Fibroblast of skin of scalp (primary cell): ENCODE measurements at regions not wholly inside any gene's neighbourhood (a gene's known extent, or its start where the extent isn't known, plus 50 kb on each side); places are given as distances from the start of the nearest gene placed in this dataset.
"Not testable (repeated sequence)": the region's sequence is repeated elsewhere in the genome, so short reads cannot be mapped to it uniquely, and the experiment has no call there.

Experiments
- DNase-seq: peaks from one replicate; pipeline ENCODE4 v3.0.0-alpha.2; 2013

- no peak for DNase-seq
Measured at GRCh38 chr11:81970886-81971285, 762.8 kb downstream of the FAM181B start.

DNA sequence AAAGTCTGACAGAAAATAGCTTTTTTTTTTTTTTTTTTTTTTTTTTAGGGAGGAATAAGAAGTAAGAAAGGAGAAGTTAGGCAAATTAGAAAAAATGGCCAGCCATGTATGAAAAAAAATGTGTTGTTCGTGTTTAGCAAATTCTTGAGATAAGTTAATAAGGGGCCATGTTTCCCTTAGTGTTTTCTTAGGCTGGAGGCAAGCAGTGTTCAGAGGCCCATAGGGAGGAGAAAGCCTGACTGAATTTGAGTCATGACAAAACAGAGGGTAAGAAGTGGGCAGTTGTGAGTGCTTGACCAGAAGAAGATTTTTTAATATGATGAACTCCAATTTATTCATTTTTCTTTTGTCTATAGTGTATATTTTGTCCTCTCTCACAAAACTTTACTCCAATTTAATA lies 766.4 kb downstream of the FAM181B start:
- peak; percentile 40 for DNase-seq

DNA sequence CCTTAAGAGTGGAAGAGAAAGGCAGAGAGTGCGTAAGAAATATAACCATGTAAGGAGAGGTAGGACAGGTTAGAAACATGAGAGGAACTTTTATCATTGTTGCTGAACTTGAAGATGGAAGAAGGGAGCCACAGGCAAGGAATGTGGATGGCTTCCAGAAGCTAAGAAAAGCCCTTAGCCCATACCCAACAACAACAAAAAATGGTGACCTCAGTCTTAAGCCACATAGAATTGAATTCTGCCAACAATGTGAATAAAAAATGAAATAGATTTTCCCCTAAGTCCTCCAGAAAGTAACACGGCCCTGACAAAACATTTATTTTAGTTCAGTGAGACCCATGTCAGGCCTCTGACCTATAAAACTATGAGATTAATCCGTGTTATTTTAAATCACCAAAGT lies 767.3 kb downstream of the FAM181B start:
- no peak for DNase-seq

DNA sequence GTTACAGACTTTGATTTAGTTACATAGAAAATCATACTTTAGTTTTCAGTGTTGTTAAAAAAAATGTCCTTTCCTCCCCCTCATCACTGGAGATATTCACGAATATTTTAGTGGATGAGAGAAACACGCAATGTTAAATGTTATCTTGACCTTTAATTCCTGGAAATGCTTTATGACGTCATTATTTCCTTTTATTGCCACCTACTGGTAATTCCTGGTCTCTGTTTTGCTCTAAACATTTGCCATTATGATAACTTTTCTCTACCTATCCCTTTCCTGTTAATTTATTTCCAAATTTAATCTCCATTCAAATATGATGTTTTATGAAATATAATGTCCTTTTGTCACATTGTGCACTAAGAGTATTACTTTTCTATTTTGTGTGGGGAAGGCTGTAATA lies 770.6 kb downstream of the FAM181B start:
- no peak for DNase-seq

- no peak for DNase-seq
Measured at GRCh38 chr11:81960443-81960842, 773.2 kb downstream of the FAM181B start.

- peak; percentile 9 for DNase-seq
Measured at GRCh38 chr11:81959341-81959740, 774.3 kb downstream of the FAM181B start.

DNA sequence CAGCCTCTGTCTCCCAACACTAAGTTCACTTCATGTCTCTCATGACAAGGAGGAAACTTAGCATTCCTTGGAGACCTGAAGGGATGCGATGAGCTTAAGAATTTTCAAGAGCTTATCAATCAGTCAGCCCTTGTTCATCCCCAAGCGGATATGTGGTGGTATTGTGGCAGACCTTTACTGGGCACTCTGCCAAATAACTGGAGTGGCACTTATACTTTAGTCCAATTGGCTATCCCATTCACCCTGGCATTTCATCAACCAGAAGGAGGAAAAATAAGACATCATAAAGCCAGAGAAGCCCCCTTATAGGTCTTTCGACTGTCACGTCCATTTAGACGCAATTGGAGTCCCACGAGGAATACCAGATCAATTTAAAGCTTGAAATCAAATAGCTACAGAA lies 779.4 kb downstream of the FAM181B start:
- DNase-seq = not testable (repeated sequence)

GRCh38 chr11:81946831-81947230 lies 786.8 kb downstream of the FAM181B start:
- no peak for DNase-seq

- no peak for DNase-seq
Measured at GRCh38 chr11:81942646-81943045, 791.0 kb downstream of the FAM181B start.

GRCh38 chr11:81941998-81942397 lies 791.7 kb downstream of the FAM181B start:
- no peak for DNase-seq

DNA sequence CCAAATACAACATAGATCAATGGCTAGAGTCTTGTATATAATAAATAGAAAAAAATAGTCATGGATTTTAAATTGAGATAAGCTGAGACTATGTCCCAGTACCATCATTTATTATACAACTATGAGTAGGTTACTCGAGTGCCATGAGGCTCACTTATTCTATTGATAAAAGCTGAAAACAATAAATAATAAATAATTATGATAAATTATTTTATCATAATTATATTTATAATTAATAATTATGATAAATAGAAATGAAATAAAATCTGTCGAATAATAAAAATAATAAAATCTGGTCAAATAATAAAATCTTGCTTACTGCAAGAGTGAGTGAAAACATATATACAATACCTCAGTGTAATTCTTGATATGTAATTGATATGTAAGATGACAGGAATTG lies 801.4 kb downstream of the FAM181B start:
- no peak for DNase-seq

GRCh38 chr11:81920205-81920604 lies 813.5 kb downstream of the FAM181B start:
- DNase-seq = no peak

GRCh38 chr11:81916451-81916850 lies 817.2 kb downstream of the FAM181B start:
- DNase-seq = peak; percentile 39

- DNase-seq = peak; percentile 42
Measured at GRCh38 chr11:81915045-81915444, 818.6 kb downstream of the FAM181B start.

- DNase-seq = no peak
Measured at GRCh38 chr11:81913793-81914192, 819.9 kb downstream of the FAM181B start.

DNA sequence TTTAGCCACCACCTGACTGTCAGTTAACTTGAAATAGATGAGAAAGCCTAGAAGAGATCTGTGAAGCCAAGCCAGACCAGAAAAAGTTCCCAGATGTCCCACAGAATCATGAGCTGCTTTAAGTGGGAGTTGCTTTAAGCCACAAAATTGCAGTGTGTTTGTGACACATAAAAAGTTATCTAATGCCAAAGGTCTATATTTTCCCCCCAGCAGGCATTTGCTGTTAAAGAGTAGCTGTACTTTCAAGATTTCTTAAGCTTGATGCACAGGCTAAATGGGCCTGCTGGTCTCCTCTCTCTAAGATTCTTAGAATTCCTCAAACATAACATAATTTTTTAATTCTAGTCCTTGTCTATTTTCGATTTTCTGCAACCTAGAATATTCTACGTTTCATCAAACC lies 825.7 kb downstream of the FAM181B start:
- DNase-seq = peak; percentile 66

GRCh38 chr11:81899156-81899555 lies 834.5 kb downstream of the FAM181B start:
- no peak for DNase-seq

DNA sequence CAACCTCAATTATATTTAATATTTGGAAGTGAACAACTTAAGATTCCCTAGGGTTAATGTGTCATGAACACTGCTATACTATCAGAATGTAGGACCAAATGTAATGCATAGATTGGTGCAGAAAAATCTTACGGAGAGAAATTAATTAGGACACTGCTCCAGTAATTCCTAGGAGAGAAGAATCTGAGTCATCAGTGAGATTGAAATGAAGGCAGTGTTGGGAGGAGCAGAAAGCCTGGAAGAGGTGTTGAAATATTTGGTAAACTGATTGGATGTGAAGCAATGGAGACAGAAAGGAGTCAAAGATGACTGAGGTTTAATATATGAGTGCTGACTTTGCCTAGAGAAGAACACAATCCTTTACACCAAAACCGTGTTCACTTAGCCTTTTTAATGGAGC lies 836.0 kb downstream of the FAM181B start:
- peak; percentile 48 for DNase-seq

DNA sequence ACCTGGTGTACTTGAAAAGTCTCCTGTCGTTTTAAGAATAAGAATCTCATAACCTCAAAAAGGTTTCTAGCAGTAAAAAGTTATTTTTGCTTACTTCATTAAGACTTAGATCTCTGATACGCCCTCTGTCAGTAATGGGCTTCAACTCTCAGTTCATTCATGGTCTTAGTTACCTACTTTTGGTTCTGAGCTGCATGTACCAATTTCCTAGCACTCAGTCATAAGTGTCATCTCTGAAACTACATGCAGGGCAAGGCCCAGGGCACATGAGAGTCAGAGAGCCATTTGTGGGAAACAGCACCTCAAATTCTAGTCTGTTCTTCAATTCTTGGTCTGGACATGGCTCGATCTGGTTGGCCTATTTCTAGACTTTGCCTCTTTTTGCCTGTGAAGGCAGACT lies 838.4 kb downstream of the FAM181B start:
- DNase-seq = no peak

- no peak for DNase-seq
Measured at GRCh38 chr11:81892770-81893635, 840.7 kb downstream of the FAM181B start.

DNA sequence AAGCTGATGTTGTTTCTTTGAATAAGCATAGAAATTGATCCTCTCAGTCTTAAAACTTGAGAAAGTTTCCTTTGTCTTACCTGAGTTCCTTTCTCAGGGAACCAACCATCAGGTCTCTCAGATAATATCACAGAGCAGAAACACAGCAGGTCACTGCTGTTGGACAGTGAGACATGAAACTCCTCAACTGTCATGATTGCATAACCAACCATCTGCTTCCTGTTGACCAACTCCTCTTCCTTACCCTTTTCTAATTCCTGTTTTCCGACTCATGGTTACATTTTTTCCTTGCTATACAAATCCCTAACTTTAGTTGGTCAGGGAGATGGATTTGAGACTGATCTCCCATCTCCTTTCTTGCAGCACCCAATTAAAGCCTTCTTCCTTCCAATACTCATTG lies 845.3 kb downstream of the FAM181B start:
- DNase-seq = peak; percentile 8

DNA sequence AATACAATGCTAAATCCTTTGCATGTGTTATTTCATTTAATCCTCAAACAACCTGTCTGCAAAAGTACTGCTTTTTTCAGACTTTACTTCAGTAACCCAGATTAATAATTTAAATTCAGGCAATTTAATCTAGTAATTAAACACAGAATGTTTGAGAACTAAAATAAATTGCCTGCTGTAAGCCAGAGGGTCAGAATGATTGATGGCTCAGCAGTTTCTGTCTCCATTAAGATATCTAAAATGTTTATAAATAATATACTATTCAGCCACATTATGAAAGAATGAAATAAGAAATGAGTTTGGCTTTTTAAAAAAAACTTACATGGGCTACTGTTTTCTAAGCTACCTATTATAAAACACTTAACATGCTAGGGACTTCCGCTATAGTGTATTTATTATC lies 846.0 kb downstream of the FAM181B start:
- DNase-seq = no peak

DNA sequence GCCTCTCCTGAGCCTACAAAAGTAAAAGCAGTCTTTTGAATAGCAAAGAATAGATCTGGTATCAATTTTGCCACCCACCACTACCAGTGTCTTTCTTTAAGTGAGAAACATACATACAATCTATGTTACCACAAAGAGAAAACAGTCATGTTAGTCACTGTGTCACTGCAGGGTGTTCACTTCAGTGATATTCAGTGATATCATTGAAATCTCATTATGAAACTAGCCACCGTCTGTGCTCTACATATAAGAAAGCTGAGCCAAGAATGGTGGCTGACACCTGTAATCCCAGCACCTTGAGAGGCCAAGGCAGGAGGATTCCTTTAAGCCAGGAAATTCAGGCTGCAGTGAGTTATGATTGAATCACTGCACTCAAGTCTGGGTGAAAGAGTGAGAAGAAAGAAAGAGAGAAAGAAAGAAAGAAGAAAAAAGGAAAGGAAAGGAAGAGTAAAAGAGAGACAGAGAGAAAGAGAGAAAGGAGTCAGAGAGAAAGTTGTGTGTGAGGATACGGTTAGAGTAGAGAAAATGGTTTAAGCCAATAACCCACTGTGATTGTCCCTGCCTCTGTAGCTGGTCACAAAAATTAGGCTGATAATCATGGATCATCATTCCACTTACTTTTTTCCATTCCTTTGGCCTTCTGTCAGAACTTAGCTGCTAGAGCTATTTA lies 847.1 kb downstream of the FAM181B start:
- no peak for DNase-seq

GRCh38 chr11:81874635-81875034 lies 859.0 kb downstream of the FAM181B start:
- no peak for DNase-seq
